ENCODE measurements at regions not wholly inside any gene's neighbourhood (a gene's known extent, or its start where the extent isn't known, plus 50 kb on each side); places are given as distances from the start of the nearest gene placed in this dataset.

DNA sequence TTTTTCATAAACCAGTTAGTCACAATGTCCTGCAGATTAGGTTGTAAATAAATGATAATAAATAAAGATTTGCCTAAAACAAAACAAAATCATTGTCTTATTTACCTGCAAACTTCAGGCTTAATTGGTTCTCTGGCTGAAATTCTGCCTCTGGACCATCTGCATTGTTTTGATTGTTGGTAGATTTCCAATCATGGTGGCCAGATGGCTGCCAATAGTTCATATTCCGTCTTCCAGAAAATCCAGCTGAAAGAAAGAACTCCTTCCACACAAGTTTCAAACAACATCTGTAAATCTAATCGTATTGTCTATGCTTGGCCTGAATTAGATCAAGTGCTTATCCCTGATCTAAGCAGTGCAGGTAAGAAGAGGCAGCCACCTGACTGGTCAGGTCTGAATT is 771.1 kb upstream of the ZEB2 start:
- no peak for TF ChIP-seq POLR2A (IDR thresholded peaks at IDR 0.05)
- TF ChIP-seq, protein P1, sequence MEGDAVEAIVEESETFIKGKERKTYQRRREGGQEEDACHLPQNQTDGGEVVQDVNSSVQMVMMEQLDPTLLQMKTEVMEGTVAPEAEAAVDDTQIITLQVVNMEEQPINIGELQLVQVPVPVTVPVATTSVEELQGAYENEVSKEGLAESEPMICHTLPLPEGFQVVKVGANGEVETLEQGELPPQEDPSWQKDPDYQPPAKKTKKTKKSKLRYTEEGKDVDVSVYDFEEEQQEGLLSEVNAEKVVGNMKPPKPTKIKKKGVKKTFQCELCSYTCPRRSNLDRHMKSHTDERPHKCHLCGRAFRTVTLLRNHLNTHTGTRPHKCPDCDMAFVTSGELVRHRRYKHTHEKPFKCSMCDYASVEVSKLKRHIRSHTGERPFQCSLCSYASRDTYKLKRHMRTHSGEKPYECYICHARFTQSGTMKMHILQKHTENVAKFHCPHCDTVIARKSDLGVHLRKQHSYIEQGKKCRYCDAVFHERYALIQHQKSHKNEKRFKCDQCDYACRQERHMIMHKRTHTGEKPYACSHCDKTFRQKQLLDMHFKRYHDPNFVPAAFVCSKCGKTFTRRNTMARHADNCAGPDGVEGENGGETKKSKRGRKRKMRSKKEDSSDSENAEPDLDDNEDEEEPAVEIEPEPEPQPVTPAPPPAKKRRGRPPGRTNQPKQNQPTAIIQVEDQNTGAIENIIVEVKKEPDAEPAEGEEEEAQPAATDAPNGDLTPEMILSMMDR (IDR thresholded peaks at IDR 0.05) = no peak

Measured in suprapubic skin (tissue), 3 donors.